HCT116 (cell line): ENCODE measurements at regions not wholly inside any gene's neighbourhood (a gene's known extent, or its start where the extent isn't known, plus 50 kb on each side); places are given as distances from the start of the nearest gene placed in this dataset.
A peak's percentile ranks its signal among the peaks of the same experiment; 100 is the strongest.

Source experiments
- ATAC-seq: fragments of 200-7000 bp; cut with Tn5 transposase; 2 replicates; pipeline ENCODE4 v1.9.1; 2020; ENCODE audit warnings: mild to moderate bottlenecking, moderate library complexity
- BruUV-seq: library from RNA; stranded (reverse); fragments of 400-500 nt; replicated peaks from 2 replicates; lab custom pipeline; 2021; lab: Mats Ljungman, UMichigan
- CTCF ChIA-PET: fragments of 300-600 bp; sonication (Branson Sonifier 250); formaldehyde crosslinking; loops from one replicate; lab custom pipeline; 2021; ENCODE audit warnings: antibody characterized with exemption; lab: Charles Lee
- POLR2A ChIA-PET: fragments of 300-600, 350-600 bp; sonication (Branson Sonifier 250); formaldehyde crosslinking; loops from one replicate; lab custom pipeline; 2021; ENCODE audit warnings: antibody characterized with exemption; lab: Charles Lee
- RAD21 ChIA-PET, 2 experiments: fragments of 300-600 bp; sonication (Branson Sonifier 250); formaldehyde crosslinking; loops; one replicate each; lab custom pipeline; 2023; ENCODE audit warnings: low total read pairs in 2 of 2; ENCODE audit not compliant: uncharacterized antibody in 2 of 2, unreplicated experiment in 2 of 2, low non-redundant PET in 1 of 2; lab: Charles Lee
- DNase-seq: peaks from one replicate; pipeline ENCODE4 v3.0.0-alpha.2; 2010; ENCODE audit warnings: low read depth, low spot score
- H2AFZ ChIP-seq: fragments of 200-600 bp; shearing (Covaris generic), sonication (generic); 2 replicates; pipeline ENCODE4 v1.6.1; 2017; ENCODE audit warnings: low read depth, mixed run types, mixed read lengths, antibody characterized with exemption, low read length; ENCODE audit not compliant: poor library complexity, severe bottlenecking
- H3K27ac ChIP-seq: 2 replicates; pipeline ENCODE4 v1.5.1; 2012; ENCODE audit warnings: low read depth, low read length
- H3K27me3 ChIP-seq: fragments of 200-600 bp; sonication (generic); 2 replicates; pipeline ENCODE4 v1.6.1; 2016; ENCODE audit warnings: mixed run types, low read length, mixed read lengths; ENCODE audit not compliant: insufficient read depth
- H3K36me3 ChIP-seq, 2 experiments: fragments of 200-500 bp in 1 of 2; fragments of 200-600 bp in 1 of 2; sonication (Bioruptor generic) in 1 of 2; sonication (generic) in 1 of 2; 2 replicates each; pipeline versions ENCODE4 v1.5.1 to v1.6.1; 2014 to 2016; ENCODE audit warnings: low read length in 2 of 2, inconsistent platforms in 1 of 2, mixed read lengths in 1 of 2, mixed run types in 1 of 2; ENCODE audit not compliant: insufficient read depth in 2 of 2, control insufficient read depth in 1 of 2
- H3K4me1 ChIP-seq, 2 experiments: fragments of 200-600 bp in 1 of 2; sonication (generic) in 1 of 2; 2 replicates each; pipeline versions ENCODE4 v1.5.1 to v1.6.1; 2012 to 2017; ENCODE audit warnings: low read length in 2 of 2, inconsistent platforms in 1 of 2, mild to moderate bottlenecking in 1 of 2, mixed read lengths in 1 of 2, mixed run types in 1 of 2, moderate library complexity in 1 of 2; ENCODE audit not compliant: insufficient read depth in 2 of 2, control insufficient read depth in 1 of 2
- H3K4me2 ChIP-seq: fragments of 200-600 bp; sonication (generic); 2 replicates; pipeline ENCODE4 v1.6.1; 2017; ENCODE audit warnings: mixed run types, low read length, mixed read lengths
- H3K4me3 ChIP-seq, 2 experiments: fragments of 200-600 bp in 1 of 2; sonication (generic) in 1 of 2; replicated peaks in 1 of 2; 2 replicates each; pipeline ENCODE4 v1.5.1; 2011 to 2016; ENCODE audit warnings: low read length in 2 of 2, control low read depth in 1 of 2, low read depth in 1 of 2, mild to moderate bottlenecking in 1 of 2, mixed read lengths in 1 of 2, mixed run types in 1 of 2
- H3K79me2 ChIP-seq: fragments of 200-600 bp; sonication (generic); 2 replicates; pipeline ENCODE4 v1.6.1; 2017; ENCODE audit warnings: mild to moderate bottlenecking, mixed run types, low read length, moderate library complexity, mixed read lengths; ENCODE audit not compliant: insufficient read depth
- H3K9ac ChIP-seq: fragments of 200-600 bp; sonication (generic); 2 replicates; pipeline ENCODE4 v1.6.1; 2016; ENCODE audit warnings: low read length, mixed read lengths
- H3K9me2 ChIP-seq: fragments of 200-600 bp; sonication (generic), shearing (Covaris generic); 2 replicates; pipeline ENCODE4 v1.6.1; 2017; ENCODE audit warnings: mixed run types, mild to moderate bottlenecking, moderate library complexity; ENCODE audit not compliant: insufficient read depth
- H3K9me3 ChIP-seq, 2 experiments: fragments of 200-500 bp in 1 of 2; fragments of 200-600 bp in 1 of 2; sonication (Bioruptor generic) in 1 of 2; sonication (generic) in 1 of 2; 2 replicates each; pipeline ENCODE4 v1.6.1; 2014 to 2017; ENCODE audit warnings: low read length in 2 of 2, mixed read lengths in 2 of 2, inconsistent platforms in 1 of 2, low read depth in 1 of 2, mild to moderate bottlenecking in 1 of 2, mixed run types in 1 of 2, moderate library complexity in 1 of 2; ENCODE audit not compliant: control insufficient read depth in 1 of 2, insufficient read depth in 1 of 2
- H4K20me1 ChIP-seq: fragments of 200-600 bp; sonication (generic), shearing (Covaris generic); 2 replicates; pipeline ENCODE4 v1.6.1; 2017; ENCODE audit warnings: mixed run types, mild to moderate bottlenecking, moderate library complexity; ENCODE audit not compliant: insufficient read depth
- CBX3 ChIP-seq: IDR thresholded peaks from 2 replicates; pipeline ENCODE4 v1.6.1; 2012; ENCODE audit warnings: low read depth
- CEBPB ChIP-seq: IDR thresholded peaks from 2 replicates; pipeline ENCODE4 v1.6.1; 2012; ENCODE audit warnings: low read depth
- FOSL1 ChIP-seq: IDR thresholded peaks from 2 replicates; pipeline ENCODE4 v1.6.1; 2012; ENCODE audit warnings: low read depth
- JUND ChIP-seq: IDR thresholded peaks from 2 replicates; pipeline ENCODE4 v1.6.1; 2012
- SP1 ChIP-seq: IDR thresholded peaks from 2 replicates; pipeline ENCODE4 v1.6.1; 2012; ENCODE audit warnings: low read depth
- intact Hi-C: fragments of 100-400 bp; cut with micrococcal nuclease; formaldehyde crosslinking; loops from 2 replicates; pipeline ENCODE4 v1.10.0; 2022
- TF ChIP-seq, protein P1 (sequence below), 3 experiments: fragments of 200-600 bp in 1 of 3; sonication (generic) in 1 of 3; IDR thresholded peaks in 2 of 3; conservative IDR thresholded peaks in 1 of 3; 2 replicates each; pipeline ENCODE4 v1.5.1; 2012 to 2017; ENCODE audit warnings: low read depth in 2 of 3, low read length in 2 of 3, antibody characterized with exemption in 1 of 3, borderline replicate concordance in 1 of 3, control low read depth in 1 of 3, mild to moderate bottlenecking in 1 of 3, mixed read lengths in 1 of 3, mixed run types in 1 of 3, moderate library complexity in 1 of 3; ENCODE audit not compliant: insufficient read depth in 1 of 3
- TF ChIP-seq, protein P2 (sequence below): IDR thresholded peaks from 2 replicates; pipeline ENCODE4 v1.6.1; 2012; ENCODE audit warnings: low read depth
- TF ChIP-seq, protein P3 (sequence below): IDR thresholded peaks from 2 replicates; pipeline ENCODE4 v1.6.1; 2011; ENCODE audit warnings: mild to moderate bottlenecking, low read length, moderate library complexity; ENCODE audit not compliant: insufficient replicate concordance; ENCODE audit errors: extremely low read depth

DNA sequence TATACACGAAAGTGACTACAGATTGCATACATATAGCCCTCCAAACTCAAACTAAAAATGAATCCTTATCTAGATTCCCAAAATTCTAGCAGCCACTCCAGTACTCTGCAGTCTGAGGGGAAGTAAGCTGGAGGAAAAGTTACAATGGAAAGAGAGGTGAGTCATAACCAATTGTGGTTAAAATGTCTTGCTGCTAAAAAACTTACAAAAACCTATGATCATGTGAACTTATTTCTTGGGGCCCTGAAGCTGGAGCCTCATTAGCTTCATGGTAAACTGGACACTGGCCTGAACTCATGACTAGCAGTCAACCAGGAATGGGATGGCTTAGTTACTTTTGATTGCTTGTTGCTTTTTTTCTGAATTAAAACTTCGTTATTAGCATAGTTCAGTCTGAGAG, 175.9 kb downstream of the SLC4A3 start:
- Histone ChIP-seq H3K4me1 (no peaks in the 10 kb centered on the region; a peak in 1 of 4 replicates), H3K9ac (no peak overlapping the region), H3K27ac (no peak overlapping the region), H3K79me2 (no peaks in the 10 kb centered on the region), H3K4me2 (no peak overlapping the region)
- CTCF ChIA-PET = no interaction called here
- no peak for DNase-seq
- no TSS peak for BruUV-seq
- intact Hi-C loops = no loop called here
- POLR2A ChIA-PET = no interaction called here
- RAD21 ChIA-PET = no interaction called here
- no peak for TF ChIP-seq CBX3
- TF ChIP-seq CEBPB = no peak
- TF ChIP-seq SP1 = no peak
- 0 out of 2 replicates have a peak, but pooled peaks have one; percentile 14 for TF ChIP-seq FOSL1
- TF ChIP-seq, protein P1, sequence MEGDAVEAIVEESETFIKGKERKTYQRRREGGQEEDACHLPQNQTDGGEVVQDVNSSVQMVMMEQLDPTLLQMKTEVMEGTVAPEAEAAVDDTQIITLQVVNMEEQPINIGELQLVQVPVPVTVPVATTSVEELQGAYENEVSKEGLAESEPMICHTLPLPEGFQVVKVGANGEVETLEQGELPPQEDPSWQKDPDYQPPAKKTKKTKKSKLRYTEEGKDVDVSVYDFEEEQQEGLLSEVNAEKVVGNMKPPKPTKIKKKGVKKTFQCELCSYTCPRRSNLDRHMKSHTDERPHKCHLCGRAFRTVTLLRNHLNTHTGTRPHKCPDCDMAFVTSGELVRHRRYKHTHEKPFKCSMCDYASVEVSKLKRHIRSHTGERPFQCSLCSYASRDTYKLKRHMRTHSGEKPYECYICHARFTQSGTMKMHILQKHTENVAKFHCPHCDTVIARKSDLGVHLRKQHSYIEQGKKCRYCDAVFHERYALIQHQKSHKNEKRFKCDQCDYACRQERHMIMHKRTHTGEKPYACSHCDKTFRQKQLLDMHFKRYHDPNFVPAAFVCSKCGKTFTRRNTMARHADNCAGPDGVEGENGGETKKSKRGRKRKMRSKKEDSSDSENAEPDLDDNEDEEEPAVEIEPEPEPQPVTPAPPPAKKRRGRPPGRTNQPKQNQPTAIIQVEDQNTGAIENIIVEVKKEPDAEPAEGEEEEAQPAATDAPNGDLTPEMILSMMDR (IDR thresholded peaks at IDR 0.05 in 2 of 3, conservative IDR thresholded peaks at IDR 0.05 in 1 of 3; ENCODE audit: borderline replicate concordance in 1 of 3, insufficient read depth in 1 of 3, low read depth in 2 of 3, low read length in 2 of 3) = no peak
- TF ChIP-seq JUND = 0 out of 2 replicates have a peak, but pooled peaks have one; percentile 27
- TF ChIP-seq, protein P2, sequence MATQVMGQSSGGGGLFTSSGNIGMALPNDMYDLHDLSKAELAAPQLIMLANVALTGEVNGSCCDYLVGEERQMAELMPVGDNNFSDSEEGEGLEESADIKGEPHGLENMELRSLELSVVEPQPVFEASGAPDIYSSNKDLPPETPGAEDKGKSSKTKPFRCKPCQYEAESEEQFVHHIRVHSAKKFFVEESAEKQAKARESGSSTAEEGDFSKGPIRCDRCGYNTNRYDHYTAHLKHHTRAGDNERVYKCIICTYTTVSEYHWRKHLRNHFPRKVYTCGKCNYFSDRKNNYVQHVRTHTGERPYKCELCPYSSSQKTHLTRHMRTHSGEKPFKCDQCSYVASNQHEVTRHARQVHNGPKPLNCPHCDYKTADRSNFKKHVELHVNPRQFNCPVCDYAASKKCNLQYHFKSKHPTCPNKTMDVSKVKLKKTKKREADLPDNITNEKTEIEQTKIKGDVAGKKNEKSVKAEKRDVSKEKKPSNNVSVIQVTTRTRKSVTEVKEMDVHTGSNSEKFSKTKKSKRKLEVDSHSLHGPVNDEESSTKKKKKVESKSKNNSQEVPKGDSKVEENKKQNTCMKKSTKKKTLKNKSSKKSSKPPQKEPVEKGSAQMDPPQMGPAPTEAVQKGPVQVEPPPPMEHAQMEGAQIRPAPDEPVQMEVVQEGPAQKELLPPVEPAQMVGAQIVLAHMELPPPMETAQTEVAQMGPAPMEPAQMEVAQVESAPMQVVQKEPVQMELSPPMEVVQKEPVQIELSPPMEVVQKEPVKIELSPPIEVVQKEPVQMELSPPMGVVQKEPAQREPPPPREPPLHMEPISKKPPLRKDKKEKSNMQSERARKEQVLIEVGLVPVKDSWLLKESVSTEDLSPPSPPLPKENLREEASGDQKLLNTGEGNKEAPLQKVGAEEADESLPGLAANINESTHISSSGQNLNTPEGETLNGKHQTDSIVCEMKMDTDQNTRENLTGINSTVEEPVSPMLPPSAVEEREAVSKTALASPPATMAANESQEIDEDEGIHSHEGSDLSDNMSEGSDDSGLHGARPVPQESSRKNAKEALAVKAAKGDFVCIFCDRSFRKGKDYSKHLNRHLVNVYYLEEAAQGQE = no peak
- TF ChIP-seq, protein P3, sequence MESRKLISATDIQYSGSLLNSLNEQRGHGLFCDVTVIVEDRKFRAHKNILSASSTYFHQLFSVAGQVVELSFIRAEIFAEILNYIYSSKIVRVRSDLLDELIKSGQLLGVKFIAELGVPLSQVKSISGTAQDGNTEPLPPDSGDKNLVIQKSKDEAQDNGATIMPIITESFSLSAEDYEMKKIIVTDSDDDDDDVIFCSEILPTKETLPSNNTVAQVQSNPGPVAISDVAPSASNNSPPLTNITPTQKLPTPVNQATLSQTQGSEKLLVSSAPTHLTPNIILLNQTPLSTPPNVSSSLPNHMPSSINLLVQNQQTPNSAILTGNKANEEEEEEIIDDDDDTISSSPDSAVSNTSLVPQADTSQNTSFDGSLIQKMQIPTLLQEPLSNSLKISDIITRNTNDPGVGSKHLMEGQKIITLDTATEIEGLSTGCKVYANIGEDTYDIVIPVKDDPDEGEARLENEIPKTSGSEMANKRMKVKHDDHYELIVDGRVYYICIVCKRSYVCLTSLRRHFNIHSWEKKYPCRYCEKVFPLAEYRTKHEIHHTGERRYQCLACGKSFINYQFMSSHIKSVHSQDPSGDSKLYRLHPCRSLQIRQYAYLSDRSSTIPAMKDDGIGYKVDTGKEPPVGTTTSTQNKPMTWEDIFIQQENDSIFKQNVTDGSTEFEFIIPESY = no peak
- TF ChIP-seq, all 23 proteins: peak for 2
- Histone ChIP-seq H3K27me3 (no peaks in the 10 kb centered on the region), H3K9me3 (0 out of 4 replicates have a peak, but pooled peaks cover 0 to 3% of the 10 kb centered on the region in 2 experiments), H4K20me1 (no peaks in the 10 kb centered on the region), H3K9me2 (no peaks in the 10 kb centered on the region), H3K4me3 (no peak overlapping the region), H3K36me3 (peaks cover 28 to 51% of the 10 kb centered on the region in 2 experiments; a peak in 3 of 4 replicates), H2AFZ (no peak overlapping the region)
- ATAC-seq = no peak
